Superior temporal gyrus (tissue), 1 donor: ENCODE measurements at regions not wholly inside any gene's neighbourhood (a gene's known extent, or its start where the extent isn't known, plus 50 kb on each side); places are given as distances from the start of the nearest gene placed in this dataset.
A peak's percentile ranks its signal among the peaks of the same experiment; 100 is the strongest.
"Not testable (repeated sequence)": the region's sequence is repeated elsewhere in the genome, so short reads cannot be mapped to it uniquely, and the experiment has no call there.

Experiments used
- DNase-seq: peaks from one replicate; pipeline ENCODE4 v3.0.0-alpha.2; 2016; ENCODE audit errors: extremely low spot score

- no peak for DNase-seq
These were observed 448.0 kb downstream of the KCNT2 start for GRCh38 chr1:196160066-196160795.

- no peak for DNase-seq
These were observed 452.7 kb downstream of the KCNT2 start for GRCh38 chr1:196155586-196155985.

- DNase-seq = no peak
These were observed 455.3 kb downstream of the KCNT2 start for GRCh38 chr1:196152975-196153374.

- DNase-seq = no peak
These were observed 456.2 kb downstream of the KCNT2 start for GRCh38 chr1:196152086-196152485.

GRCh38 chr1:196148367-196148970 is 459.8 kb downstream of the KCNT2 start:
- peak; percentile 74 for DNase-seq

GRCh38 chr1:196147530-196147929 is 460.7 kb downstream of the KCNT2 start:
- no peak for DNase-seq

GRCh38 chr1:196145151-196145550 is 463.1 kb downstream of the KCNT2 start:
- DNase-seq = not testable (repeated sequence)

GRCh38 chr1:196144588-196144987 is 463.7 kb downstream of the KCNT2 start:
- no peak for DNase-seq

- no peak for DNase-seq
These were observed 464.5 kb downstream of the KCNT2 start for GRCh38 chr1:196143602-196144342.

- DNase-seq = no peak
These were observed 466.1 kb downstream of the KCNT2 start for GRCh38 chr1:196142111-196142640.

- no peak for DNase-seq
These were observed 471.8 kb downstream of the KCNT2 start for GRCh38 chr1:196136396-196136795.

GRCh38 chr1:196131691-196132090 is 476.5 kb downstream of the KCNT2 start:
- DNase-seq = no peak

GRCh38 chr1:196128835-196129234 is 479.4 kb downstream of the KCNT2 start:
- DNase-seq = no peak

GRCh38 chr1:196121181-196121580 is 487.1 kb downstream of the KCNT2 start:
- DNase-seq = no peak

- DNase-seq = peak; percentile 69
These were observed 492.6 kb downstream of the KCNT2 start for GRCh38 chr1:196115646-196116045.

GRCh38 chr1:196114193-196114592 is 494.0 kb downstream of the KCNT2 start:
- no peak for DNase-seq

- not testable (repeated sequence) for DNase-seq
These were observed 499.2 kb downstream of the KCNT2 start for GRCh38 chr1:196108990-196109389.

GRCh38 chr1:196105901-196106300 is 502.3 kb downstream of the KCNT2 start:
- DNase-seq = no peak

- DNase-seq = no peak
These were observed 505.4 kb downstream of the KCNT2 start for GRCh38 chr1:196102826-196103225.

- no peak for DNase-seq
These were observed 510.2 kb downstream of the KCNT2 start for GRCh38 chr1:196098000-196098399.

- no peak for DNase-seq
These were observed 513.4 kb downstream of the KCNT2 start for GRCh38 chr1:196094821-196095220.

- DNase-seq = no peak
These were observed 516.7 kb downstream of the KCNT2 start for GRCh38 chr1:196091397-196092135.
